ENCODE measurements at regions not wholly inside any gene's neighbourhood (a gene's known extent, or its start where the extent isn't known, plus 50 kb on each side); places are given as distances from the start of the nearest gene placed in this dataset.

DNA sequence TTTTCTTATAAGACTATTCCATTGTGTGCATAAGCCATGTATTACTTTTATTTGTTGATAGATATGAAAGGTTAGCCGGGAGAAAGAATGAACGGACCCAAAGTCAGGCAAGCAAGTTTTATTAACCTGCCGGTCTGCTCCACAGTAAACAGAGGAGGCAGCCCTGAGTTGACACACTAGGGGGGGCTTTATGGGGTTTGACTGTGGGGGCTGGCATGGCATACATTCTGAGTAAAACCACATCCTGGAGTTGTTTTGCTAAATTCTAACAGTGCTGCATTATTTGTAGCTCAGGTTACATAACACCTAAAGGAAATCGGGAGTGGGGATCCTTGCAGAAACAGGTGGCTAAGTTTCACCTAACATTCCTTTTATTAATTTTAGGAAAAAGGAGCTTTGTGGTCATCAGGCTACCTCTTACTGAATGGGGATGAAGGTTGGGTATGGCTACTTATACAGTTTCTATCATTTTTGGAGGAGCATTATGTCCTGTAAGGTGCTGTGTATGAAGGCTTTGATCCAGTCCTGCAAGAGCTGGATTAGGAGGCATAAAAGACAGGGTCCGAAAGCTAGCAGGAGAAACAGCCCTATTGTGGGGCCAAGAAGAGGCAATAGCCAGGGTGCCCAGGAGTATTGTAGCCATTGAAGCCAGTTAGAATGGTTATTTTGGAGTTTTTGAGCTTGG lies 107.4 kb upstream of the USP9Y start:
- ChIA-PET POLR2A (no interaction called here), CTCF (no interaction called here)
- peak overlapping the region; percentile 87 for H3K27ac Mint-ChIP-seq
- peak overlapping the region; percentile 33 for H3K4me3 Mint-ChIP-seq
- H3K9me3 Mint-ChIP-seq, result peaks cover 38% of the 10 kb centered on the region
- DNase-seq, result peak; percentile 57
- H3K4me1 Mint-ChIP-seq, result peaks cover 53% of the 10 kb centered on the region
- H3K36me3 Mint-ChIP-seq (ENCODE audit: low read depth), result peaks cover 46% of the 10 kb centered on the region
- H3K27me3 Mint-ChIP-seq, result no peaks in the 10 kb centered on the region

DNA sequence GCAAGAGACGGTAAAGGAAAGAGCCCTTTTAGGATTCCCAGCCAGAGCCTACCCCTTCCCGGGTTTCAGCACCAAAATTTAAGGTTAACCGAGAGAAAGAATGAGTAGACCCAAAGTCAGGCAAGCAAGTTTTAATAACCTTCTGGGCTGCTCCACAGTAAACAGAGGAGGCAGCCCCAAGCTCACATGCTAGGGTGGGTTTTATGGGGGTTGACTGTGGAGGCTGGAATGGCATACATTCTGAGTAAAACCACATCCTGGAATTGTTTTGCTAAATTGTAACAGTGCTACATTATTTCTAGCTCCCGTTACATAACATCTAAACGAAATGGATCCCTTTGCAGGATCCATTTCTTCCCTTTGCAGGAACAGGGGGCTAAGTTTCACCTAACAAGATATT lies 102.2 kb upstream of the USP9Y start:
- Mint-ChIP-seq H3K27ac (peak overlapping the region; percentile 85), H3K36me3 (ENCODE audit: low read depth) (peaks cover 54% of the 10 kb centered on the region), H3K27me3 (no peaks in the 10 kb centered on the region), H3K9me3 (peaks cover 49% of the 10 kb centered on the region), H3K4me3 (no peak overlapping the region), H3K4me1 (peaks cover 53% of the 10 kb centered on the region)
- CTCF ChIA-PET, result no interaction called here
- peak; percentile 6 for DNase-seq
- POLR2A ChIA-PET, result interaction anchor here (0.7 kb wide), 1 partner anchor 148 kb away, joined by 3 read pairs; no protein-coding TSS in a partner anchor

DNA sequence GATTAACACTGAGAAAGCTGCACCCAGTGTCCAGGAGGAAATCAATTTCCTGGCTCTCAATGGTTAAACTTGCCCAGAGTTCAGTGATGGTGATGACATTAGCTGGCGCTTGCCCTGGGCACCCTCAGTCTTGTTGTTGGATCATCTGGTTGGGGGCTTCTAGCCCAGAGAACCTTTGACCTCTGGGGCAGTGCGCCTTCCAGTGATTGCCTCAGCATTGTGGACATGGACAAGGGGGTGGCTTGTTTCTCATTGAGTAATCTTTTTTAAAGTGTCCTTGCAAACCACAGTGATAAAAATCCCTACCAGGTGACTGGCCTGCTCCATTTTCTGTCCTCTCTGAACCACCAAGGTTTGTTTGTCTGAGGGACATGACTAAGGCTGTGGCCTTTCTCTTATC lies 95.6 kb upstream of the USP9Y start:
- no peak overlapping the region for H3K4me3 Mint-ChIP-seq
- peaks cover 9% of the 10 kb centered on the region for H3K36me3 Mint-ChIP-seq (ENCODE audit: low read depth)
- peaks cover 13% of the 10 kb centered on the region for H3K9me3 Mint-ChIP-seq
- H3K4me1 Mint-ChIP-seq, result peaks cover 4% of the 10 kb centered on the region
- no peak for DNase-seq
- no peaks in the 10 kb centered on the region for H3K27me3 Mint-ChIP-seq
- H3K27ac Mint-ChIP-seq, result no peak overlapping the region
- ChIA-PET POLR2A (no interaction called here), CTCF (no interaction called here)

DNA sequence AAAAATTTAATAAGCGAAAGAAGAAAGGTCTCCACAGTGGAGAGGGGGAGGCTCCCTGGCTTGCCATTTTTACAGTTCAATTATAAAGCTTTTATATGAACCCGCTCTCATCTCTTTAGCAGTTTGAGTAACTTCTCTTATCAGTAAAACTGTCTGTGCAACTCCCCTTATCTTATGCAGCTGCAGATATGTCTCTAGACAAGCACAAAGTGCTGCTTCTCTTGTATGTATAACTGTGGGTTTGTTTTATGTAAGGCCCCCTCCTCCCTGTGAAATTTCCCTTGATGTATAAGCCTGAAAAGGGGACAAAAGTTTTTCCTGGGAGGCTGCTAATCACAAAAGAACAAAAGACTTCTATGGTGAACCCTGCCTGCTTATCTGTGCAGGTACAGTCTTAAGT lies 90.2 kb upstream of the USP9Y start:
- no peak overlapping the region for H3K27ac Mint-ChIP-seq
- peaks cover 2% of the 10 kb centered on the region for H3K36me3 Mint-ChIP-seq (ENCODE audit: low read depth)
- peaks cover 16% of the 10 kb centered on the region for H3K9me3 Mint-ChIP-seq
- H3K4me3 Mint-ChIP-seq, result no peak overlapping the region
- ChIA-PET CTCF (no interaction called here), POLR2A (no interaction called here)
- DNase-seq, result no peak
- H3K27me3 Mint-ChIP-seq, result no peaks in the 10 kb centered on the region
- peaks cover 10% of the 10 kb centered on the region for H3K4me1 Mint-ChIP-seq

DNA sequence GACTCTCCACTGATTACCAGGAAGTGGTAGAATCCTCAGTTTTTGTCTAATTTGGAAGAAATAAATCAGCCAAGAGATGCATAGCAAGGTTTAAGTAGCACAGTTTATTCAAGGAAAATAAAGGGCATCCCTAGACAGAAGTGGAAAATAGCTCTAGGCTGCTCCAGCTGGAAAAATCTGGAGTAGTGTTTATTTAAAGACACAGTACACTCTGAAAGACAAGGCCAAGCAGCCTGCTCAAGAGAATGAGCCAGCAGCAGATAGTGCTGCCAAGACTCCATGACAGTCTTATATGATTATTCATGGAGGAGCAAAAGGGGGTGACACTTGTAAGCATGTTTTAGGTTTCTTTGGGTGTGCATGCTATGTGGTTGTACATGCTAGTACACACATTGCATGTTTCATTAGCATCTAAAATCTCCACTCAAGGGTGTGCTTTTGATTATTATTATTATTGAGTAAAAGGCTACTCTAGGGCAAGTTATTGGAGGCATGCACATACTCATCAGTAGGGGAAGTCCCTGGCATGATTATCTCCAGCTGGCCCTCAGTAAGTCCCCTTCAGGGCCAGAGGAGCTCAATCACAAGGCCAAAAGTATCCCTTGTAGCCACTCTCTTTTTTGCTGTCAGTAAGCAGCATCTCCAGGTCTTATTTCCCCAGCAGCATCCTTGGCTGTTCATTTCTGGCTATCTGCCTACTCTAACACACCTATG lies 85.1 kb upstream of the USP9Y start:
- DNase-seq, result no peak
- Mint-ChIP-seq H3K4me1 (peaks cover 16% of the 10 kb centered on the region), H3K27ac (no peak overlapping the region), H3K9me3 (peaks cover 16% of the 10 kb centered on the region), H3K4me3 (no peak overlapping the region), H3K27me3 (no peaks in the 10 kb centered on the region), H3K36me3 (ENCODE audit: low read depth) (peaks cover 2% of the 10 kb centered on the region)
- POLR2A ChIA-PET, result no interaction called here
- CTCF ChIA-PET, result no interaction called here

DNA sequence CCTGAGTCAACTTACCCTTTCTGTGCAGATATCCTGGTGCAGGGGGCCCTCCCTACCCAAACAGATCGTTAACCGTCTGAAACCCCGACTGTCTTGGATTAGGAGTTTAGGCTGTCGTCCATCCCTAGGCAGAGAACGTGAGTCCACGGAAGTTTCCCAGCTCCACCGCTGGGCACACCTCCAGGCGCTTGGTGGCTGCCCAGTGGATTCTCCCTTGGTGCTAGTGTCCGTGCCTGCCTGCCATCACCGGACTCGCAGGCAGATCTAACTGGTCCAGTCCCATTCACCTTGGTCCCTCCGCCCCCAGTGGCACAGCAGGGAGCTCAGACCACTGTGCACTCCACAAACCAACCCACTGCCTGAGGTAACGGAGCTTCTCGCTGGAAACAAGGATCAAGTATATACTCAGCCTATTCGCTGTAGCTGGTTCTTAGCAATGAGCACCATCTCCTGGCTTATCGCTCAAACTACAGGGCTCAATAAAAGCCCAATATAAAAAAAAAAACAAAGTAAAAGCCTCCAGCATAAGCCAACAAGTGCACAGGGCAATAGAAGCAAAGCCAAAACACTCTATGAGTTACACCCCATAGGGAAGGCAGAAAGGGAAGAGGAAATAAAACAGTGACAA lies 79.5 kb upstream of the USP9Y start:
- Mint-ChIP-seq H3K4me1 (peaks cover 11% of the 10 kb centered on the region), H3K36me3 (ENCODE audit: low read depth) (no peaks in the 10 kb centered on the region), H3K4me3 (no peak overlapping the region), H3K27ac (peak overlapping the region; percentile 9), H3K9me3 (peaks cover 3% of the 10 kb centered on the region), H3K27me3 (no peaks in the 10 kb centered on the region)
- peak; percentile 9 for DNase-seq
- POLR2A ChIA-PET, result no interaction called here
- CTCF ChIA-PET, result no interaction called here

DNA sequence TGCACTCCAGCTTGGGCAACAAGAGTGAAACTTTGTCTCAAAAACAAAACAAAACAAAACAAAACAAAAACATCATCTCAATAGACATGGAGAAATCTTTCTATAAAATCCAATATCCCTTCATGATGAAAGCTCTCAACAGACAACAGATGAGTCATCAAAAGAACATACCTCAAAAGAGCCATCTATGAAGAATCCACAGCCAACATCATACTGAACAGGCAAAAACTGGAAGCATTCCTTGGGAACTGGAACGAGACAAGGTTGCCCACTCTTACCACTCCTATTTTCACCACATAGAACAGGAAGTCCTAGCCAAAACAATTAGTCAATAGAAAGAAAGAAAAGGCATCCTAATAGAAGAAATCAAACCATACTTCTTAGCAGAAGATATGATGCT lies 77.8 kb upstream of the USP9Y start:
- H3K27ac Mint-ChIP-seq, result no peak overlapping the region
- no peak for DNase-seq
- peaks cover 3% of the 10 kb centered on the region for H3K9me3 Mint-ChIP-seq
- H3K27me3 Mint-ChIP-seq, result no peaks in the 10 kb centered on the region
- H3K4me1 Mint-ChIP-seq, result peaks cover 19% of the 10 kb centered on the region
- no peaks in the 10 kb centered on the region for H3K36me3 Mint-ChIP-seq (ENCODE audit: low read depth)
- H3K4me3 Mint-ChIP-seq, result no peak overlapping the region
- POLR2A ChIA-PET, result no interaction called here
- CTCF ChIA-PET, result no interaction called here

DNA sequence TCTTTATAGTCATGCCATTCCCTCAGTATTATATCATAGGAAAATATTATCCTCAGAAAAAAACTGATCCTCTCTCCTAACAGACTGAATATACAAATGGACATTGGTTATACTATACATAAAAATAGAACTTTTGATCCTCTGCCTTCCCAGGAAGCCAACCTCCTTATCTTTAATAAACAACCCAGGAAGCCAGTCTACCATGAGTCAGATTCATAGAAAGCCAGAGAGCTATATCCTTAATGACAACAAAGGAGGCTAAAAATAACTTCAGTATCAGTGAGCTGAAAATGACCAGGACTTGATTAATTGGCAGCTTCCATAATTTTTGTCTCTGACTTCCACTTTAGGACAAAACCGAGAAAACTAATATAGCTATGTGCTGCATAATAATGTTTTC lies 58.0 kb upstream of the USP9Y start:
- Mint-ChIP-seq H3K4me3 (no peak overlapping the region), H3K36me3 (ENCODE audit: low read depth) (no peaks in the 10 kb centered on the region), H3K9me3 (peaks cover 2% of the 10 kb centered on the region), H3K4me1 (no peaks in the 10 kb centered on the region), H3K27ac (no peak overlapping the region), H3K27me3 (peaks cover 2% of the 10 kb centered on the region)
- DNase-seq, result no peak
- CTCF ChIA-PET, result no interaction called here
- POLR2A ChIA-PET, result no interaction called here

DNA sequence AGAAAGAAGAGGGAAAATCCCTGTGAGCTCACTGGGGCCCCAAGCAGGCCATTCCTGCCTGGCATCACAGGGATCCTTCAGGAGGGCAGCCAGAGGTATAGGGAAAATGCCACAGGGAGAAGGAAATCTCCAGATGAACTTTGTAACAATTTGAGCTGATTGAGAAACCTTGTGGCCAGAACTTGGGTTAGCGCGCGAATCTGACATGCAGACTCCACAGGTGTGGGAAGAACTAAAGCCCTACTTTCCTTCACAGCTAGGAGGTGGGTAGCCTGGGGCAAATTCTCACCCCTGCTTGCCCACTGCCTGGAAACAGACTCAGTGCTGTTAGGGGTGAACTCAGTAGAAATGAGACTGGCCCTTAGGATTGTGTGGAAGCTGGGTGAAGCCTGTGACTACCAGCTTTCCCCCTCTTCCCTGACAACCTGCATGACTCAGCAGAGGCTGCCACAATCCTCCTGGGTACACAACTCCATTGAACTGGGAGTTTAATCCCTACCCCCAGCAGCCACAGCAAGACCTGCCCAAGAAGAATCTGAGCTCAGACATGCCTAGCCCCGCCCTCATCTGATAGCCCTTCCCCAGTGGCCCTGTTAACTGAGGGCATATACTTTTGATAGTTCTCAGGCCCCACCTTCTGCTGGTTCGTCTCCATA lies 57.2 kb upstream of the USP9Y start:
- no peaks in the 10 kb centered on the region for H3K4me1 Mint-ChIP-seq
- no peak overlapping the region for H3K4me3 Mint-ChIP-seq
- ChIA-PET POLR2A (no interaction called here), CTCF (no interaction called here)
- peaks cover 2% of the 10 kb centered on the region for H3K9me3 Mint-ChIP-seq
- H3K27ac Mint-ChIP-seq, result no peak overlapping the region
- no peaks in the 10 kb centered on the region for H3K27me3 Mint-ChIP-seq
- no peak for DNase-seq
- no peaks in the 10 kb centered on the region for H3K36me3 Mint-ChIP-seq (ENCODE audit: low read depth)

DNA sequence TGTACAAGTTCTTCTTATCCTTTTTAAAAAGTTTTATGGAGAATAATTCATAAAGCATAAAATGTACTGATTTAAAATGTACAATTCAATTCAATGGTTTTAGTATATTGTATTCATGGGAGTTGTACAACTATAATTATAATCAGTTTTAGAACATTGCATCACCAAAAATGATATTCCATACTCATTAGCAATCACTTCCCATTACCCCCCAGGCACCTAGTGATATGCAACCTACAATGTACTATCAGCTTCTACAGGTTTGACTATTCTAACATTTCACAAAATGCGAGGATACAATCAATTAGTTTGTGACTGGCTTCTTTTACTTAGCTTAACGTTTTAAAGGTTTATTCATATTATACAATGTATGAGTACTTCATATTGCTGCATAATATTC lies 49.9 kb upstream of the USP9Y start:
- ChIA-PET POLR2A (no interaction called here), CTCF (no interaction called here)
- Mint-ChIP-seq H3K9me3 (no peaks in the 10 kb centered on the region), H3K27ac (no peak overlapping the region), H3K27me3 (no peaks in the 10 kb centered on the region), H3K4me1 (no peaks in the 10 kb centered on the region), H3K36me3 (ENCODE audit: low read depth) (no peaks in the 10 kb centered on the region), H3K4me3 (no peak overlapping the region)
- no peak for DNase-seq
